Stimulated activated naive CD8-positive, alpha-beta T cell treated with anti-CD3 and anti-CD28 coated beads, Interleukin-15, amount 100 ng/mL, for 72 hours (primary cell): ENCODE measurements at regions not wholly inside any gene's neighbourhood (a gene's known extent, or its start where the extent isn't known, plus 50 kb on each side); places are given as distances from the start of the nearest gene placed in this dataset.
A peak's percentile ranks its signal among the peaks of the same experiment; 100 is the strongest.

ENCODE experiments used
- ATAC-seq: fragments of 150-1000 bp; cut with Tn5 transposase; 2 replicates; pipeline ENCODE4 v1.10.0; 2021; ENCODE audit warnings: mild to moderate bottlenecking, moderate library complexity
- DNase-seq, 2 donors: peaks; one replicate each; pipeline ENCODE4 v3.0.0; 2021 to 2022
- H3K27ac Mint-ChIP-seq, 2 donors: one replicate each; pipeline ENCODE4 v1.8.0; 2022; ENCODE audit warnings: mild to moderate bottlenecking in 2 of 2, mixed read lengths in 2 of 2, moderate library complexity in 2 of 2
- H3K27me3 Mint-ChIP-seq: one replicate; pipeline ENCODE4 v1.8.0; 2022; ENCODE audit warnings: mixed read lengths
- H3K4me1 Mint-ChIP-seq: one replicate; pipeline ENCODE4 v1.8.0; 2022; ENCODE audit warnings: mild to moderate bottlenecking, mixed read lengths
- H3K4me3 Mint-ChIP-seq, 2 donors: one replicate each; pipeline ENCODE4 v1.8.0; 2022; ENCODE audit warnings: mild to moderate bottlenecking in 2 of 2, mixed read lengths in 2 of 2, moderate library complexity in 1 of 2
- H3K9me3 Mint-ChIP-seq, 2 donors: one replicate each; pipeline ENCODE4 v1.8.0; 2022; ENCODE audit warnings: mixed read lengths in 2 of 2

DNA sequence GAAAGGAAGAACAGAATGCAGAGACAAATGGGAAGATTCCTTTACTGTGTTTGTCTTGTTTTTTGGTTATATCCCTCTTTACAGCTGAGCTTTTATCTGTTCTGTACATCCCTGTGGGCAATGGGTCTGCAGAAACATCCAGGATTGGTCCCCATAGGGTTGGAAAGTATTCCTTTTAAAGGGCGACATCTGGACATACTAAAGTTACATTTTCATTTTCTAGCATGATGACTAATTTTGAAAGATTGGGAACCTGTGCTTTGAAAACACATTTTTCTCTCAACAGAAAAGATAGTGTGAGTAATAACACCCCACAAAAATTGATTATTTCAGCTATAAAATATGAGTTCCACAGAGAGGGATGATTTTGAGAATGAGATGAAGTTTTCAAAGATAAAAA lies 435.8 kb downstream of the GPAM start:
- ATAC-seq (no peak), DNase-seq (no peak)
- Mint-ChIP-seq H3K4me1 (no peaks in the 10 kb centered on the region), H3K27ac (no peak overlapping the region), H3K4me3 (no peak overlapping the region), H3K9me3 (no peaks in the 10 kb centered on the region), H3K27me3 (no peaks in the 10 kb centered on the region)

DNA sequence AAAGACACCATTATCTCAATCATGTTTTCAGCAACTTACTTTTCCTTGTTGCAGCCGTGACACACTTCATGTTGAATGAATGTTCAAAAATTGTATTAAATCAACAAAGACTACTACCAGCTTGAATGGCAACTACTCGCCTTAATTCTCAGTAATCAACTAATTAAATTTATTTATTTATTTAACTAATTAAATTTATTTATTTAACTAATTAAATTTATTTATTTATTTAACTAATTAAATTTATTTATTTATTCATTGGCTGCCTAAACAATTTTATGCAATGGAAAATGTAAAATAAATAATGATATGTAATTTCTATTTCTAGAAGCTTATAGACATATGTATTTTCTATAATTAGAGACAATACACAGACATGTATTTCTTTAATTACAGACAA lies 435.4 kb downstream of the GPAM start:
- Mint-ChIP-seq H3K27ac (no peak overlapping the region), H3K9me3 (no peaks in the 10 kb centered on the region), H3K27me3 (no peaks in the 10 kb centered on the region), H3K4me1 (no peaks in the 10 kb centered on the region), H3K4me3 (no peak overlapping the region)
- DNase-seq (no peak), ATAC-seq (no peak)

DNA sequence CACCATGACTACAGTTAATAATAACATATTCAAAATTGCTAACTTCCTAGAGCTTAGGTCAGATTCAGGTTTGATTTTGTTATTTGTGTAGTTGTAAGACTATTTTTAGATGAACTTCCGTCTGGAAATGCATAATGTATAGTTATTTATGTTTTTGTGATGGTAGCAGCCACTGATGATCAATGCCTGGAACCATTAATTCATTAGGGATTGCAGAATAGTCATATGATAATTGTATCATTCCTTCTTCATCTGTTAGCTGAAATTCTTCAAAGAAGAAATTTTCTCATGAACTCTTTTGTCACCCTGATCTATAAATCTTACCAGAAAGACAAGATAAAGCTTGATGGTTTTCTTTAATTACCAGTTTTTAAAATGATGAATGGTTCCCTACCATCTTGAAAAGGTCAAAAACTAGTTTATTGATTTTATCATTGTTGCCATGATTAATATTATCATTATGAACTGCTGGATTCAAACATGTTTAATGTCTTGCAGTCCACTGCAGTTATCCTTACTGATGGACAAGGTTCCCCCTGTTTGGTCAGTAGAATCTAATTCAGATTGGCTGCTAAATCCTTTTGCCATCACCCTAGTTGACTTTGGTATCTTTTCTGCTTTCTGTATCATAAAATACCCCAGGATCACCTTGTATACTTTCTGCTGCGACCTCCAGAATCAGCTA lies 433.3 kb downstream of the GPAM start:
- Mint-ChIP-seq H3K4me1 (no peaks in the 10 kb centered on the region), H3K27me3 (no peaks in the 10 kb centered on the region), H3K27ac (no peak overlapping the region), H3K9me3 (no peaks in the 10 kb centered on the region), H3K4me3 (no peak overlapping the region)
- no peak for DNase-seq
- no peak for ATAC-seq

DNA sequence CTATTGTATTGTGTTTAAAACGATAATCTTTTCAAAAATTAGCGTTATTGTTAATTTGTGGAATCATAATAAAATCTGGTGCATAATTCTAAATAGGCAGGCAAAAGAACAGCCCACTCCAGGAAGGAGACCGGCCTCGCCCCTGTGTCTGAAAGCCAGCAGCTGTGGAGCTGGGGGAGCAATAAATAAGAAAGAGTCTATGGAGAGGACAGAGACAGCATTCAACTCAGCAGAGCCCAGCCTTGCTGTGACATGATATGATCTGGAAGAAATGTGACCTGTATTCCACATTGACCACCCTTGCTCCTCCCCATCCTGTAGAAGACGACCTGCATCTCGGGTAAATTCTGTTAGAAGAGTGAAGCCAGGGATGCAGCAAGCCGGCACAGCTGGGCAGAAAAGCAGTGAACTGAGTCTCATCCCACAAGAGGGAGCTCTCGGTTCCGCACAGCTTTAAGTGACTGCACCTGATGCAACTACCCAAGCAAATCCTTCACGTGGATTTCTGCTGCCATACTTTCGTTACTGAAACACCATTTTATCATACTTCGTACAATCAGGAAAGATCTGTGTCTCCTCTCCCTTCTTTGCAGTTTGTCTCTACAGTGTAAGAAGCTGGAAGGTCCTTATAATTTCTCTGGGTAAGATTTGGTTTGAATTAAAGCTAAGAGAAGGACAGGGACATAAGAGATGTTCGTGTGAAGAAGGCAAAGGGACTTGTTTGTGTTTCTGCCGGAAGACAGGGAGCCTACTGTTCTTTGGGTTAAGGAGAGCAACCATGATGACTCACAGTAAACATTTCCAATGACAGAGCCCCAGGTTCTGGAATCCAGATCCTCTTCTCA lies 427.1 kb downstream of the GPAM start:
- peak in 1 of 2 donors; percentile 10 for DNase-seq
- H3K9me3 Mint-ChIP-seq: no peaks in the 10 kb centered on the region
- ATAC-seq: peak; percentile 54
- H3K4me3 Mint-ChIP-seq: no peak overlapping the region
- peaks cover 19% of the 10 kb centered on the region for H3K27me3 Mint-ChIP-seq
- H3K27ac Mint-ChIP-seq: peak overlapping the region in 1 of 2 donors; percentile 51
- H3K4me1 Mint-ChIP-seq: no peaks in the 10 kb centered on the region

DNA sequence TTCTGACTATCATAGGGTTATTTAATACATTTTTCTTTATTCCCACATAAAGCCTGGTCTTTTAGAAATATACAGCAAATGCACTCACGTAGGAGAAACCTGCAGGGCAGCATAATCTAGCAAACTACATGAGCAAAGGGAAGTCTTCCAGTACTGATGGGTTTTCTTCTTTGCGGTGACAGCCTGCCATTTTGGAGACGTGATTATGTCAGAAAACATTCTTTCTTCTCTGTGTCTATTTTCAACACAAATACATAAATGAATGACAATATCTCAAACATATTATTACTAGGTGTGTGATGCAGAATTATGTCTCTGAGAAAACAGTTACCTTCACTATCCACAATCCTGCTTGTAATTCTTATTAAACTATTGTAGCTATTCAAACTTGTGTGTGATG lies 425.0 kb downstream of the GPAM start:
- H3K27me3 Mint-ChIP-seq: peaks cover 19% of the 10 kb centered on the region
- DNase-seq: no peak
- H3K4me1 Mint-ChIP-seq: no peaks in the 10 kb centered on the region
- no peak overlapping the region for H3K27ac Mint-ChIP-seq
- ATAC-seq: no peak
- no peak overlapping the region for H3K4me3 Mint-ChIP-seq
- H3K9me3 Mint-ChIP-seq: no peaks in the 10 kb centered on the region

DNA sequence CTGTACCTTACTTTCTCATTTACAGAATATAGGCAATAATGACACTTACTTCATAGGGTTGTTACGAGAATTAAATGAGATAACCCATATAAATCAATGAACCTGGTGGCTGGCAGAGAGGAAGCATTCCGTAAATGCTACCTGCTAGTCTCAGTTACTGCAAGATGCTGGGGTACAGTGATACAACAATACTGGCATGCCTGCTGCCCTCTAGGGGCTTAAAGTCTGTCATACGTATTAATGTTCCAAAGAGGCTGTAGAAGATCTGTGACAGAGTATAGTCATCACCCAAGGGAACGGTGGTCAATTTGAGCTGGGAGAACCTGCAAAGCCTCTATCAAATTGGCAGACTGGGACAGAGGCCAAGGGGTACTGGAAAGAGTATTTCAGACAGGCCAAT lies 421.5 kb downstream of the GPAM start:
- DNase-seq (no peak), ATAC-seq (no peak)
- Mint-ChIP-seq H3K4me3 (no peak overlapping the region), H3K27me3 (peaks cover 11% of the 10 kb centered on the region), H3K9me3 (no peaks in the 10 kb centered on the region), H3K4me1 (no peaks in the 10 kb centered on the region), H3K27ac (no peak overlapping the region)

DNA sequence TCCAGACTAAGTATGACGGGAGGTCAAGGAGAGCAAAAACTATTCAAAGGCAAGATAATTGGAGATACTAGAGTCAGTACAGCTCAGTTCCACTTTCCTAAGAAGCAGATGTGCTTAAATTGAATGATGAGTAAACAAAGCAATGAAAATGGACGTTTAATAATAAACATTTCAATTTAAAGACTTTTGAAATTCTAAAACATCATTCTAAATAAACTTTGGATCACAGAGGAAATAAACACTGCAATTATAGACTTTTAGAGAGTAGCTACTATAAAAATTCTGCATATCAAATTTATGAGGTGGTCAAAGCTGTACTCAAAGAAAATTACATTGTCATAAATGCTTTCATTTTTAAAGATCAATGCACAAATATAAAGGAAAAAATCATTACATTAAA lies 418.3 kb downstream of the GPAM start:
- Mint-ChIP-seq H3K9me3 (peaks cover 0 to 3% of the 10 kb centered on the region in 2 donors), H3K4me1 (no peaks in the 10 kb centered on the region), H3K4me3 (no peak overlapping the region), H3K27me3 (peaks cover 8% of the 10 kb centered on the region), H3K27ac (no peak overlapping the region)
- ATAC-seq (no peak), DNase-seq (no peak)

DNA sequence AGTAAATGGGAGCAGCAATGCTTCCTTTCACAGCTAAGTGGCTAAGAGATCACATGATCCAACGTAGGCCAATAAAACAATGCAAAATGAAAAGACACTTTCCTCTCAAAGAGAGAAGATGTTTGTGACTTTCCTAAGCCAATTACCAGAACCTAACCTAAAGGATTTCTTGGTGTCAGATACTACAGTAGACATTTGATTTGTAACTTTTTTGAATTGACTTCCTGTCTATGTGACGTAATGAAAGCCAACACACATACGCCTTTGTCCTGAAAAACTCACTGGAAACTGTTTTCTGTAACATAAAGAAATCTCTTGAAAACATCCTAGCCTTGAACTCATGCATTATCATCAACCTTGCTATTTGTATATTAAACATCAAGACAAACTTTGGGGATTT lies 417.1 kb downstream of the GPAM start:
- DNase-seq: no peak
- Mint-ChIP-seq H3K4me3 (no peak overlapping the region), H3K4me1 (no peaks in the 10 kb centered on the region), H3K27me3 (peaks cover 8% of the 10 kb centered on the region), H3K27ac (no peak overlapping the region), H3K9me3 (peaks cover 0 to 6% of the 10 kb centered on the region in 2 donors)
- no peak for ATAC-seq

DNA sequence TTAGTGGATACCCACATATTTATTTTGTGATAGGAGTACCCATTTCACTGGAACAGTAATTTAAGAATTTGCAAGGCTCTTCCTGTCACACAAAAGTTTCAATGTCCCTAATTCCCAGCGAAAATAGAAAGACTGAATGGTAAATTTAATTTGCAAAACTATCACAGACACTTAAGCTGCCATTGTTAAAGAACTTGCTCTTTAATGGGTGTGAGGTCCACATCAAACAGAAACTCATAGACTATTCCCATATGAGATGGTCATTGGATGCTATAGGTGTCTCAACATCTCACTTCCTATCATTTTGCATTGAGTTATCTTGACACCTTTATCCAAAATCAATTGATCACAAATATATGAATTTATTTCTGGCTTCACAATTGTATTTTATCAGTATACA lies 415.9 kb downstream of the GPAM start:
- H3K4me1 Mint-ChIP-seq: no peaks in the 10 kb centered on the region
- DNase-seq: no peak
- H3K27me3 Mint-ChIP-seq: peaks cover 8% of the 10 kb centered on the region
- no peak overlapping the region for H3K27ac Mint-ChIP-seq
- H3K4me3 Mint-ChIP-seq: no peak overlapping the region
- no peak for ATAC-seq
- peaks cover 0 to 6% of the 10 kb centered on the region in 2 donors for H3K9me3 Mint-ChIP-seq

DNA sequence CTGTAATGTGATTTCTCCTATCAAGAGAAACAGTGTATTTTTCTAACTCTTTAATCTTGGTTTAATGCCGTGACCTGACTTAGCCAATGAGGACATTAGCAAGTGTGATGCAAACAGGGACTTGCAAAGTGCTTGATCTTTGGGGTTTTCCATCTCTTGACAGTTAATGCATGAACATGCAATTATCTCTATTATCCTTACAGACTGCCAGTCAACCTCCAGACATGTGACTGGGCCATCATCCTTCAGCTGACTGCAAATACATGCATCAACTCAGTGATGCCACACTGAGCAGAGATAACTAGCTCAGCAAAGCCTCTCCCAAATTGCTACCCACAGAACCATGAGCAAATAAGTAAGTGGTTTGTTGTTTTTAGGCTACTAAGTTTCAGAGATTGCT lies 409.6 kb downstream of the GPAM start:
- ATAC-seq: no peak
- peaks cover 0 to 6% of the 10 kb centered on the region in 2 donors for H3K9me3 Mint-ChIP-seq
- peaks cover 3% of the 10 kb centered on the region for H3K27me3 Mint-ChIP-seq
- DNase-seq: no peak
- no peaks in the 10 kb centered on the region for H3K4me1 Mint-ChIP-seq
- H3K27ac Mint-ChIP-seq: no peak overlapping the region
- H3K4me3 Mint-ChIP-seq: no peak overlapping the region

DNA sequence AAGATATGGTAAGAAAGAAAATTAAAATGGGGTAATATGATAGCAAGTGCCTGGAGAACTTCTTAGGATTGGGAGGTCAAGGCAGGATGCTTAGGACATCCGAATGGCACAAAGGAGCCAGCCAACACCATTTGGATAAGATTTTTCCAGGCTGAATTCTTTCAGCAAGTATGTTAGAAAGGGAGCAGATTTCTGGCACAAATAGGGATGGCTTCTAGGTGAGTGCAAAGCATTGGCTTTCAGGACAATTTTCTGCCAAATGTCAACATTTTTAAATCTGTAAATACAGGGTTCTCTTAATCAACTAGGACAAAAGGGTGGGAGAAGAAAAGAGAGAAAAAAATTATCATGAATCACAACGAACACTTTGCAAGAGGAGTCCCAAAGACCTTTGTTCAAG lies 409.1 kb downstream of the GPAM start:
- no peak overlapping the region for H3K27ac Mint-ChIP-seq
- DNase-seq (no peak), ATAC-seq (no peak)
- H3K27me3 Mint-ChIP-seq: no peaks in the 10 kb centered on the region
- no peak overlapping the region for H3K4me3 Mint-ChIP-seq
- H3K9me3 Mint-ChIP-seq: peaks cover 0 to 6% of the 10 kb centered on the region in 2 donors
- no peaks in the 10 kb centered on the region for H3K4me1 Mint-ChIP-seq

DNA sequence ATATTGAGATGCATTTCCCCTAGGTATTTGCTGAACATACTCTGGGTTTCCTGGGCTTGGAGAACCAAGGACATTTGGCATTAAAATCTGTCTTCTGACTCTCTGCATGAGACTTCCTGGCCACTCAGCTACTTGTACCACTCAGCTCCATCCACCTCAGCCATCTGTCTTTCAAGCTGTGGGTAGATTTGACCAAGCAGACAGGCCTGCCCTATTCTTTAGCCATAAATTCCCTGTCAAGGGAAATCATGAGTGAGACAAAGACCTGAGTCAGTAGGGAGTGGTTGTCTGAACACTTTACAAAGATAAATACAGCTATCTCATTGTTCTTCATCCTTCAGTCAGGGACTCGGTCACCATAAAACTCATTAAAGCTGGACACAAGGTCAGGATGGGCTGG lies 399.1 kb downstream of the GPAM start:
- no peak for ATAC-seq
- DNase-seq: no peak
- Mint-ChIP-seq H3K9me3 (no peaks in the 10 kb centered on the region), H3K4me1 (no peaks in the 10 kb centered on the region), H3K27ac (no peak overlapping the region), H3K27me3 (no peaks in the 10 kb centered on the region), H3K4me3 (no peak overlapping the region)

DNA sequence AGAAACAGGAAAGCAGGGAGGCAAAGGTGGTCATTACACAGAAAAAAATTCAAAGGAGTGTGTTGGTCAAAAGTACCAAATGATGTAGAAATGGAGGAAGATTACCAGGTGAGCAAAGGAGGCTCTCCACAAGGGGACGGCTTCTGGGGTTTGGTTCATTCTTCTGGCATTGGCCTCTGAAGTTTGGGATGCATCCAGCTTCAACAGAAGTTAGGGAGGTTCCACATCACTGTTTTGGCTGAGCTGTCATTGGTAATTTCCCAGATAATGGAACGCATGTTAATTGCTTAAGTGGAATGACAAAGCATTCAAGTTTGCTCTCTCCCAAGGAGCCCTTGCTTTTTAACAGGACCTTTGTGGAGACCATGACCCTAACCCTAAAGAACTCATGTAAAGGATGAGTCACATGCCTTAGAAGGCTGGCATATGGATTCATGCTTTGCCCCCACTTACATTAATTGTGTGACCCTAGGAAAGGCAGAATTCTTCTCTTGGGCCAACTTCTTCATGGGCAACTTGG lies 398.6 kb downstream of the GPAM start:
- Mint-ChIP-seq H3K4me1 (no peaks in the 10 kb centered on the region), H3K27me3 (no peaks in the 10 kb centered on the region)

DNA sequence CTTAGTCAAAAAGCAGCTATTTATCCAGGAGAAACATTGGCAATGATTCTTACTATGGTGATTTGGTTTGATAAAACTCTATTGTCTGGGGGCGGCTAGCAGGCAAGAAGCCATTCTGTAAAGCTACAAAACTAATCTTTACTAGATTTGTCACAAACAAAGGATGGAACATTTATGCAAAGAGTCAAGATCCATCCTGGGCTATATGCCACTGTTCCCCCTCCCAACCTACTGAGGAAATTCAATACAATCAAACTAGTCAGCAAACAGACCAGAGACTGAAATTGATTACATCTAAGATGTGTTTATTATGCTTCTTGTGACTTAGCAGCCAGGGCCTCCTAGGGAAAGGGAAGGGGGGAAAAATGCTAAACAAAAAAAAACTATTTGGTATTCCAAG lies 397.6 kb downstream of the GPAM start:
- no peak overlapping the region for H3K4me3 Mint-ChIP-seq
- ATAC-seq (no peak), DNase-seq (no peak)
- H3K9me3 Mint-ChIP-seq: no peaks in the 10 kb centered on the region
- no peaks in the 10 kb centered on the region for H3K4me1 Mint-ChIP-seq
- no peak overlapping the region for H3K27ac Mint-ChIP-seq
- H3K27me3 Mint-ChIP-seq: no peaks in the 10 kb centered on the region

More for the DNA sequence above, 398.6 kb downstream of the GPAM start:
- Mint-ChIP-seq H3K9me3 (no peaks in the 10 kb centered on the region), H3K27ac (no peak overlapping the region), H3K4me3 (no peak overlapping the region)
- ATAC-seq (no peak), DNase-seq (no peak)

DNA sequence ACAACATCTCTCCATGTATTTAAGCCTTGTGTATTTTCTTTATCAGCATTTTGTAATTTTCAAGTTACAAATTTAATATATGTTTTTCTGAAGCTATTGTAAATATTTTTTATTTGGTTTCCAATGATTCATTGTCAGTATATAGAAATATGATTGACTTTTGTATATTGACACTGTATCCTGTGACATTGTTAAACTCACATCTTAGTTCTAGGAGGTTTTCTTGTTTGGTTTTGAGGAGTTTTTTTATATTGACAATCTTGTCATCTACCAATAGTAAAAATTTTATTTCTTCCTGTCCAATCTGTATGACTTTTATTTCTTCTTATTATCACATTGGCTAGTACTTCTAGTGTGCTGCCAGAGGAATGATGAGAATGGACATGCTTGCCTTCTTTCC lies 393.7 kb downstream of the GPAM start:
- no peaks in the 10 kb centered on the region for H3K27me3 Mint-ChIP-seq
- no peaks in the 10 kb centered on the region for H3K4me1 Mint-ChIP-seq
- no peaks in the 10 kb centered on the region for H3K9me3 Mint-ChIP-seq

DNA sequence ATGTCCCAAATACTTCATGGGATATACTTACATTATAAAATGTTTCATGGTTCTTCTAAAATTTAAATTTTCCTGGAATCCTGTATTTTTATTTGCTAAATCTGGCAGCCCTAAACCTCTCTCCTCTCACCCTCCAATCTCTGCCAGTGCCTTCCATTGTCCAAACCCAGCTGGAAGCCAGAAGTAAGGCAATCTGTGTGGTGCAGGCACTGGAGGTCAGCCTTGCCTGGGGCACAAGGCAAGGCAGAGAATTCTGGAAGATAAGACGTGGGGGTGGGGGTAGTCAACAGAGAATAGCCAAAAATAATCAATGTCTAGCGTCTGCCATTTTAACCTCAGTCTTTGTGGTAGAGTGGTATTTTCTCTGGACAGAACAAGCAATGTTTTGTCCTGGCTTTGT lies 381.7 kb downstream of the GPAM start:
- no peak for DNase-seq
- Mint-ChIP-seq H3K4me3 (no peak overlapping the region), H3K4me1 (no peaks in the 10 kb centered on the region), H3K27ac (no peak overlapping the region), H3K27me3 (peaks cover 8% of the 10 kb centered on the region), H3K9me3 (peaks cover 0 to 7% of the 10 kb centered on the region in 2 donors)
- no peak for ATAC-seq

More for the DNA sequence above, 393.7 kb downstream of the GPAM start:
- Mint-ChIP-seq H3K27ac (no peak overlapping the region), H3K4me3 (no peak overlapping the region)
- no peak for ATAC-seq
- DNase-seq: no peak
